GM13976 (cell line): ENCODE measurements at regions not wholly inside any gene's neighbourhood (a gene's known extent, or its start where the extent isn't known, plus 50 kb on each side); places are given as distances from the start of the nearest gene placed in this dataset.

ENCODE experiments used
- DNase-seq: peaks from one replicate; pipeline ENCODE4 v3.0.0; 2012; ENCODE audit warnings: low spot score
- CTCF ChIP-seq: IDR thresholded peaks from 2 replicates; pipeline ENCODE4 v1.5.1; 2012; ENCODE audit warnings: borderline replicate concordance, mild to moderate bottlenecking; ENCODE audit not compliant: insufficient read depth; ENCODE audit errors: extremely low read depth, missing control alignments, control extremely low read depth
- in situ Hi-C: fragments of 300-500 bp; cut with MboI; formaldehyde crosslinking; loops from one replicate; pipeline ENCODE4 v1.12.0; 2022; ENCODE audit warnings: low sequenced_read_pairs, mixed read lengths, inconsistent platforms; ENCODE audit not compliant: unreplicated experiment

- in situ Hi-C loops = no loop called here
- no peak for DNase-seq
- no peak for TF ChIP-seq CTCF
These were observed 90.5 kb upstream of the SPRED2 start for GRCh38 chr2:65522922-65523321.

- in situ Hi-C loops = no loop called here
- no peak for DNase-seq
- TF ChIP-seq CTCF = no peak
These were observed 86.4 kb upstream of the SPRED2 start for GRCh38 chr2:65518751-65519150.

- peak; percentile 56 for DNase-seq
- in situ Hi-C loops = no loop called here
- no peak for TF ChIP-seq CTCF
These were observed 82.3 kb upstream of the SPRED2 start for GRCh38 chr2:65514555-65515195.

- no peak for TF ChIP-seq CTCF
- DNase-seq = no peak
- in situ Hi-C loops = no loop called here
These were observed 80.4 kb upstream of the SPRED2 start for GRCh38 chr2:65512783-65513182.

- no peak for TF ChIP-seq CTCF
- in situ Hi-C loops = no loop called here
- DNase-seq = no peak
These were observed 78.9 kb upstream of the SPRED2 start for GRCh38 chr2:65511306-65511705.

GRCh38 chr2:65508225-65508624 lies 75.8 kb upstream of the SPRED2 start:
- no peak for DNase-seq
- in situ Hi-C loops = no loop called here
- TF ChIP-seq CTCF = no peak
